H1 (cell line): ENCODE measurements at regions not wholly inside any gene's neighbourhood (a gene's known extent, or its start where the extent isn't known, plus 50 kb on each side); places are given as distances from the start of the nearest gene placed in this dataset.

Experiments used
- CTCF ChIA-PET: fragments of 300-600 bp; sonication (Branson Sonifier 250); formaldehyde crosslinking; loops from one replicate; lab custom pipeline; 2021; ENCODE audit not compliant: partially characterized antibody; lab: Charles Lee
- POLR2A ChIA-PET: fragments of 300-600 bp; sonication (Branson Sonifier 250); formaldehyde crosslinking; loops from one replicate; lab custom pipeline; 2021; ENCODE audit warnings: inconsistent platforms; ENCODE audit not compliant: partially characterized antibody; lab: Charles Lee
- DNase-seq, 2 experiments: peaks; one replicate each; pipeline versions ENCODE4 v3.0.0 to v3.0.0-alpha.2; 2010 to 2022; ENCODE audit warnings: low spot score in 2 of 2, low read depth in 1 of 2, mixed read lengths in 1 of 2
- FAIRE-seq: peaks from 2 replicates; lab custom pipeline; 2011; peaks lifted over from hg19 to GRCh38; lab: Jason Lieb, UNC
- H2AFZ ChIP-seq: 2 replicates; pipeline ENCODE4 v1.8.1; 2012; ENCODE audit warnings: low read length, inconsistent platforms
- H2AK5ac ChIP-seq: 2 replicates; pipeline ENCODE4 v1.6.1; 2013; ENCODE audit warnings: low read depth, low read length
- H2BK120ac ChIP-seq: replicated peaks from 2 replicates; pipeline ENCODE3; 2013; ENCODE audit warnings: low read depth, low read length, inconsistent platforms
- H2BK12ac ChIP-seq: 2 replicates; pipeline ENCODE4 v1.6.1; 2013; ENCODE audit warnings: low read depth, low read length
- H2BK15ac ChIP-seq: 2 replicates; pipeline ENCODE4 v1.6.1; 2013; ENCODE audit warnings: low read length
- H2BK20ac ChIP-seq: 2 replicates; pipeline ENCODE4 v1.6.1; 2013; ENCODE audit warnings: low read length
- H2BK5ac ChIP-seq: 2 replicates; pipeline ENCODE4 v1.6.1; 2013; ENCODE audit warnings: low read depth, low read length
- H3K14ac ChIP-seq: 2 replicates; pipeline ENCODE4 v1.6.1; 2013; ENCODE audit warnings: inconsistent platforms; ENCODE audit not compliant: insufficient read length
- H3K18ac ChIP-seq: 2 replicates; pipeline ENCODE4 v1.6.1; 2013; ENCODE audit warnings: low read length; ENCODE audit errors: extremely low read depth
- H3K23ac ChIP-seq: 2 replicates; pipeline ENCODE4 v1.6.1; 2013; ENCODE audit warnings: inconsistent platforms; ENCODE audit not compliant: insufficient read length
- H3K23me2 ChIP-seq: 2 replicates; pipeline ENCODE4 v1.6.1; 2013; ENCODE audit warnings: low read depth, low read length
- H3K27ac ChIP-seq: 2 replicates; pipeline ENCODE4 v1.6.1; 2011; ENCODE audit warnings: low read depth, low read length, inconsistent platforms
- H3K27me3 ChIP-seq, 4 experiments: replicated peaks in 1 of 4; 1 replicate in 1 of 4; 2 replicates in 3 of 4; pipeline versions ENCODE4 v1.6.1 to v1.8.1; 2011 to 2013; ENCODE audit warnings: low read length in 3 of 4, mild to moderate bottlenecking in 3 of 4, inconsistent platforms in 2 of 4, mixed read lengths in 2 of 4, moderate library complexity in 1 of 4; ENCODE audit not compliant: control insufficient read depth in 3 of 4, insufficient read depth in 3 of 4; ENCODE audit errors: extremely low read depth in 1 of 4
- H3K36me3 ChIP-seq, 4 experiments: 2 replicates each; pipeline versions ENCODE4 v1.6.1 to v1.8.1; 2011 to 2013; ENCODE audit warnings: mild to moderate bottlenecking in 4 of 4, low read length in 3 of 4, moderate library complexity in 2 of 4, control low read depth in 1 of 4, inconsistent platforms in 1 of 4; ENCODE audit not compliant: insufficient read depth in 4 of 4, control insufficient read depth in 2 of 4
- H3K4ac ChIP-seq: replicated peaks from 2 replicates; pipeline ENCODE3; 2013; ENCODE audit warnings: low read length, low read depth, mixed read lengths, inconsistent platforms; ENCODE audit not compliant: insufficient read length
- H3K4me1 ChIP-seq, 4 experiments: replicated peaks in 1 of 4; 1 replicate in 1 of 4; 2 replicates in 3 of 4; pipeline versions ENCODE4 v1.6.1 to v1.8.1; 2011 to 2013; ENCODE audit warnings: low read length in 3 of 4, inconsistent platforms in 2 of 4, mixed read lengths in 1 of 4; ENCODE audit not compliant: insufficient read depth in 4 of 4, control insufficient read depth in 3 of 4
- H3K4me2 ChIP-seq, 2 experiments: 2 replicates each; pipeline versions ENCODE4 v1.6.1 to v1.8.1; 2011 to 2013; ENCODE audit warnings: low read depth in 2 of 2, low read length in 2 of 2, control low read depth in 1 of 2, inconsistent platforms in 1 of 2, mild to moderate bottlenecking in 1 of 2; ENCODE audit not compliant: insufficient read depth in 1 of 2
- H3K4me3 ChIP-seq, 4 experiments: fragments of 200-600, 300-600 bp in 1 of 4; sonication (generic), shearing (Covaris generic), sonication (Bioruptor Twin) in 1 of 4; 2 replicates each; pipeline versions ENCODE4 v1.5.1 to v1.8.1; 2011 to 2016; ENCODE audit warnings: low read length in 4 of 4, low read depth in 3 of 4, control low read depth in 2 of 4, inconsistent platforms in 2 of 4, mild to moderate bottlenecking in 2 of 4, mixed read lengths in 1 of 4, moderate library complexity in 1 of 4; ENCODE audit not compliant: insufficient read depth in 2 of 4; ENCODE audit errors: extremely low read depth in 1 of 4
- H3K56ac ChIP-seq: replicated peaks from 2 replicates; pipeline ENCODE3; 2013; ENCODE audit warnings: low read depth, mild to moderate bottlenecking, mixed read lengths, low read length, inconsistent platforms; ENCODE audit not compliant: insufficient read length
- H3K79me1 ChIP-seq: 2 replicates; pipeline ENCODE4 v1.6.1; 2013; ENCODE audit warnings: low read depth, low read length, control low read depth
- H3K79me2 ChIP-seq, 2 experiments: 2 replicates each; pipeline versions ENCODE4 v1.6.1 to v1.8.1; 2012 to 2013; ENCODE audit warnings: low read length in 2 of 2, mild to moderate bottlenecking in 2 of 2, inconsistent platforms in 1 of 2; ENCODE audit not compliant: insufficient read depth in 2 of 2, control insufficient read depth in 1 of 2
- H3K9ac ChIP-seq, 4 experiments: replicated peaks in 1 of 4; 1 replicate in 1 of 4; 2 replicates in 3 of 4; pipeline versions ENCODE4 v1.6.1 to v1.8.1; 2011 to 2013; ENCODE audit warnings: low read depth in 3 of 4, low read length in 3 of 4, control low read depth in 2 of 4, mild to moderate bottlenecking in 2 of 4, moderate library complexity in 2 of 4, inconsistent platforms in 1 of 4; ENCODE audit errors: extremely low read depth in 1 of 4
- H3K9me3 ChIP-seq, 2 experiments: 2 replicates each; pipeline versions ENCODE4 v1.6.1 to v1.8.1; 2012 to 2013; ENCODE audit warnings: mild to moderate bottlenecking in 2 of 2, moderate library complexity in 2 of 2, control low read depth in 1 of 2, inconsistent platforms in 1 of 2, low read depth in 1 of 2, low read length in 1 of 2, mixed read lengths in 1 of 2; ENCODE audit not compliant: insufficient read depth in 2 of 2
- H4K20me1 ChIP-seq, 2 experiments: replicated peaks in 1 of 2; 2 replicates each; pipeline versions ENCODE3 to v1.8.1; 2011 to 2013; ENCODE audit warnings: inconsistent platforms in 2 of 2, low read length in 2 of 2, mild to moderate bottlenecking in 1 of 2; ENCODE audit not compliant: insufficient read depth in 2 of 2, control insufficient read depth in 1 of 2
- H4K5ac ChIP-seq: 2 replicates; pipeline ENCODE4 v1.6.1; 2013; ENCODE audit warnings: low read length, low read depth, mixed read lengths, inconsistent platforms; ENCODE audit not compliant: insufficient read length
- H4K8ac ChIP-seq: 2 replicates; pipeline ENCODE4 v1.8.0; 2013; ENCODE audit warnings: mild to moderate bottlenecking, moderate library complexity, low read length, inconsistent platforms; ENCODE audit not compliant: insufficient read depth; ENCODE audit errors: extremely low read depth
- H4K91ac ChIP-seq: replicated peaks from 2 replicates; pipeline ENCODE3; 2013; ENCODE audit warnings: low read length, mixed read lengths, inconsistent platforms; ENCODE audit not compliant: insufficient read length
- JUND ChIP-seq: IDR thresholded peaks from 2 replicates; pipeline ENCODE4 v1.6.1; 2011; ENCODE audit warnings: mild to moderate bottlenecking, improper control_type of control experiment, low read length
- KDM5A ChIP-seq: fragments of 200-600 bp; IDR thresholded peaks from 2 replicates; pipeline ENCODE4 v1.7.1; 2012; ENCODE audit warnings: mild to moderate bottlenecking, low read length, inconsistent platforms, mixed read lengths
- POLR2AphosphoS5 ChIP-seq: IDR thresholded peaks from 2 replicates; pipeline ENCODE4 v1.6.1; 2011; ENCODE audit warnings: low read depth, low read length
- RAD21 ChIP-seq, 2 experiments: IDR thresholded peaks in 1 of 2; conservative IDR thresholded peaks in 1 of 2; 2 replicates each; pipeline ENCODE4 v1.6.1; 2011; ENCODE audit warnings: low read depth in 2 of 2, low read length in 2 of 2, improper control_type of control experiment in 1 of 2, inconsistent platforms in 1 of 2, mild to moderate bottlenecking in 1 of 2, moderate library complexity in 1 of 2
- RXRA ChIP-seq: IDR thresholded peaks from 2 replicates; pipeline ENCODE4 v1.6.1; 2011; ENCODE audit warnings: low read depth, mild to moderate bottlenecking, low read length, moderate library complexity; ENCODE audit not compliant: insufficient read depth
- SAP30 ChIP-seq: fragments of 300-600 bp; sonication (generic); IDR thresholded peaks from 2 replicates; pipeline ENCODE4 v1.7.1; 2012; ENCODE audit warnings: low read length, moderate library complexity, mild to moderate bottlenecking, inconsistent platforms; ENCODE audit not compliant: insufficient read depth, insufficient replicate concordance
- TAF1 ChIP-seq: IDR thresholded peaks from 2 replicates; pipeline ENCODE4 v1.6.1; 2011; ENCODE audit warnings: mild to moderate bottlenecking, low read depth, low read length
- TCF12 ChIP-seq: IDR thresholded peaks from 2 replicates; pipeline ENCODE4 v1.6.1; 2011; ENCODE audit warnings: low read depth, mild to moderate bottlenecking, low read length
- TEAD4 ChIP-seq: IDR thresholded peaks from 2 replicates; pipeline ENCODE4 v1.6.1; 2012; ENCODE audit warnings: low read depth, low read length, inconsistent platforms, mixed read lengths
- ZNF274 ChIP-seq: IDR thresholded peaks from 2 replicates; pipeline ENCODE4 v1.7.0; 2012; ENCODE audit warnings: low read length, borderline replicate concordance; ENCODE audit errors: extremely low read depth
- WGBS, 2 experiments: shearing (Covaris generic) in 1 of 2; methylation state at CpG; one replicate each; pipeline versions ENCODE4 v1.1.6 to v1.1.7; 2013 to 2015; ENCODE audit warnings: low lambda C conversion rate in 2 of 2, mixed read lengths in 2 of 2, inconsistent platforms in 1 of 2, low coverage in 1 of 2, missing lambda C conversion rate in 1 of 2; ENCODE audit not compliant: insufficient replicate concordance in 2 of 2, insufficient coverage in 1 of 2, insufficient read length in 1 of 2; ENCODE audit errors: extremely low coverage in 1 of 2, missing lambda C conversion rate in 1 of 2; 5-methylcytosine and 5-hydroxymethylcytosine counted together
- TF ChIP-seq, protein P1 (sequence below), 3 experiments: IDR thresholded peaks; 1 replicate in 2 of 3; 2 replicates in 1 of 3; pipeline versions ENCODE4 v1.5.1 to v1.6.1; 2011; ENCODE audit warnings: low read length in 3 of 3, mild to moderate bottlenecking in 3 of 3, inconsistent platforms in 2 of 3, low read depth in 1 of 3, moderate library complexity in 1 of 3; ENCODE audit not compliant: insufficient read depth in 1 of 3; ENCODE audit errors: control extremely low read depth in 1 of 3
- TF ChIP-seq, protein P2 (sequence below): IDR thresholded peaks from 2 replicates; pipeline ENCODE4 v1.6.1; 2012; ENCODE audit warnings: inconsistent platforms

DNA sequence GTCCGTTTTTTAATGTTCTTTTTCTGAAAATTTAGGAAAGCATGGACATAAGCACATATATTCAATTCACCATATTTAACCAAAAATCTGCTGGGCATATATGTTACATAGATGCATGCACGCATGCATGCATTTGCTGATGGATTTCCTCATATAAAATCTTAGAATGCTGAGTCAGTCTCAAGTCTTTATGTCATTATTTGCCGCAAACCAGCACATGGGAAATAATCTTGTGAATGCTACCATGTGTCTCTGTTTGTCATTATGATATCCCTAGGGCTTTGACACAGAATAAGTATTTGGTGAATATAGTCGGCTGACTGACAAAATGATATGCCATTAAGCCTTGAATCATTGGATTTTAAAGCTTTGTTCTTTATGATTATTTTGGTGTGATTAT is 776.5 kb downstream of the KCNT2 start:
- Histone ChIP-seq H2BK120ac (no peak overlapping the region), H2AK5ac (no peak overlapping the region), H3K18ac (no peak overlapping the region), H3K79me1 (no peaks in the 10 kb centered on the region), H3K23me2 (no peaks in the 10 kb centered on the region), H3K4me1 (no peaks in the 10 kb centered on the region), H4K20me1 (no peaks in the 10 kb centered on the region), H3K27me3 (no peaks in the 10 kb centered on the region), H3K79me2 (no peaks in the 10 kb centered on the region), H3K14ac (no peak overlapping the region), H3K36me3 (no peaks in the 10 kb centered on the region), H4K5ac (no peak overlapping the region), H3K4me3 (no peak overlapping the region), H3K4me2 (no peak overlapping the region), H2AFZ (no peak overlapping the region), H3K9me3 (no peaks in the 10 kb centered on the region), H3K23ac (no peak overlapping the region), H4K8ac (no peak overlapping the region), H2BK15ac (no peak overlapping the region), H4K91ac (no peak overlapping the region), H3K4ac (no peak overlapping the region), H3K56ac (no peak overlapping the region), H2BK12ac (no peak overlapping the region), H2BK5ac (no peak overlapping the region), H3K9ac (no peak overlapping the region), H3K27ac (no peak overlapping the region), H2BK20ac (no peak overlapping the region)
- DNase-seq (no peak), FAIRE-seq (no peak)
- ChIA-PET POLR2A (no interaction called here), CTCF (no interaction called here)
- 89% methylated on average over 4 of the region's 4 CpGs; no CpG with 5 or more reads in 1 of the 2 experiments for WGBS, 2 experiments
- TF ChIP-seq TAF1 (no peak), JUND (no peak), RXRA (no peak), POLR2AphosphoS5 (no peak), RAD21 (IDR thresholded peaks at IDR 0.05 in 1 of 2, conservative IDR thresholded peaks at IDR 0.05 in 1 of 2; ENCODE audit: low read depth in 2 of 2, low read length in 2 of 2) (no peak), TEAD4 (no peak), SAP30 (no peak), KDM5A (no peak), ZNF274 (no peak), TCF12 (no peak)
- TF ChIP-seq, protein P1, sequence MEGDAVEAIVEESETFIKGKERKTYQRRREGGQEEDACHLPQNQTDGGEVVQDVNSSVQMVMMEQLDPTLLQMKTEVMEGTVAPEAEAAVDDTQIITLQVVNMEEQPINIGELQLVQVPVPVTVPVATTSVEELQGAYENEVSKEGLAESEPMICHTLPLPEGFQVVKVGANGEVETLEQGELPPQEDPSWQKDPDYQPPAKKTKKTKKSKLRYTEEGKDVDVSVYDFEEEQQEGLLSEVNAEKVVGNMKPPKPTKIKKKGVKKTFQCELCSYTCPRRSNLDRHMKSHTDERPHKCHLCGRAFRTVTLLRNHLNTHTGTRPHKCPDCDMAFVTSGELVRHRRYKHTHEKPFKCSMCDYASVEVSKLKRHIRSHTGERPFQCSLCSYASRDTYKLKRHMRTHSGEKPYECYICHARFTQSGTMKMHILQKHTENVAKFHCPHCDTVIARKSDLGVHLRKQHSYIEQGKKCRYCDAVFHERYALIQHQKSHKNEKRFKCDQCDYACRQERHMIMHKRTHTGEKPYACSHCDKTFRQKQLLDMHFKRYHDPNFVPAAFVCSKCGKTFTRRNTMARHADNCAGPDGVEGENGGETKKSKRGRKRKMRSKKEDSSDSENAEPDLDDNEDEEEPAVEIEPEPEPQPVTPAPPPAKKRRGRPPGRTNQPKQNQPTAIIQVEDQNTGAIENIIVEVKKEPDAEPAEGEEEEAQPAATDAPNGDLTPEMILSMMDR (IDR thresholded peaks at IDR 0.05; ENCODE audit: control extremely low read depth in 1 of 3, insufficient read depth in 1 of 3, low read depth in 1 of 3, low read length in 3 of 3), result no peak
- TF ChIP-seq, protein P2, sequence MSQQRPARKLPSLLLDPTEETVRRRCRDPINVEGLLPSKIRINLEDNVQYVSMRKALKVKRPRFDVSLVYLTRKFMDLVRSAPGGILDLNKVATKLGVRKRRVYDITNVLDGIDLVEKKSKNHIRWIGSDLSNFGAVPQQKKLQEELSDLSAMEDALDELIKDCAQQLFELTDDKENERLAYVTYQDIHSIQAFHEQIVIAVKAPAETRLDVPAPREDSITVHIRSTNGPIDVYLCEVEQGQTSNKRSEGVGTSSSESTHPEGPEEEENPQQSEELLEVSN, result no peak
